ENCODE measurements at regions not wholly inside any gene's neighbourhood (a gene's known extent, or its start where the extent isn't known, plus 50 kb on each side); places are given as distances from the start of the nearest gene placed in this dataset.

DNA sequence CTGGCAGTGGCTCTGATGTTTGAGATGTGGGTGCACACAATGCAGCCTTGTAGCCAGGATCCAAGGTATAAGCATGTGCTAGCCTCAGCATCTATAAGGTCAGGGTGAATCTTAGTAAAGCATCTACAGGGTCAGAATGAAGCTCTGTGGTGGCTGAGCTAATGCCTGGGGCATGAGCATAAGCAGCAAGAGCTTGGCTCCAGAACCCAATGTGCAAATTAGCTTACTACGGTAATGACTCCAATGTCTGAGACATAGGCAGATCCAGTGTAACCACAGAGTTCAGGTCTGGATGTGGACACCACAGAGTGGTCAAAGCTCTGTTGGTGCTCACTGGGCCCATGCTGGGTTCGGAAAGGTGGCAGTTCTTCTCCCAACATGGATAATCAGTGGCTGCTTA is 304.5 kb upstream of the NECTIN3 start:
- TF ChIP-seq POLR2A (IDR thresholded peaks at IDR 0.05) = no peak
- TF ChIP-seq, protein P1, sequence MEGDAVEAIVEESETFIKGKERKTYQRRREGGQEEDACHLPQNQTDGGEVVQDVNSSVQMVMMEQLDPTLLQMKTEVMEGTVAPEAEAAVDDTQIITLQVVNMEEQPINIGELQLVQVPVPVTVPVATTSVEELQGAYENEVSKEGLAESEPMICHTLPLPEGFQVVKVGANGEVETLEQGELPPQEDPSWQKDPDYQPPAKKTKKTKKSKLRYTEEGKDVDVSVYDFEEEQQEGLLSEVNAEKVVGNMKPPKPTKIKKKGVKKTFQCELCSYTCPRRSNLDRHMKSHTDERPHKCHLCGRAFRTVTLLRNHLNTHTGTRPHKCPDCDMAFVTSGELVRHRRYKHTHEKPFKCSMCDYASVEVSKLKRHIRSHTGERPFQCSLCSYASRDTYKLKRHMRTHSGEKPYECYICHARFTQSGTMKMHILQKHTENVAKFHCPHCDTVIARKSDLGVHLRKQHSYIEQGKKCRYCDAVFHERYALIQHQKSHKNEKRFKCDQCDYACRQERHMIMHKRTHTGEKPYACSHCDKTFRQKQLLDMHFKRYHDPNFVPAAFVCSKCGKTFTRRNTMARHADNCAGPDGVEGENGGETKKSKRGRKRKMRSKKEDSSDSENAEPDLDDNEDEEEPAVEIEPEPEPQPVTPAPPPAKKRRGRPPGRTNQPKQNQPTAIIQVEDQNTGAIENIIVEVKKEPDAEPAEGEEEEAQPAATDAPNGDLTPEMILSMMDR (IDR thresholded peaks at IDR 0.05) = no peak

Measured in prostate gland (tissue), 2 donors.